ENCODE measurements at regions not wholly inside any gene's neighbourhood (a gene's known extent, or its start where the extent isn't known, plus 50 kb on each side); places are given as distances from the start of the nearest gene placed in this dataset.

DNA sequence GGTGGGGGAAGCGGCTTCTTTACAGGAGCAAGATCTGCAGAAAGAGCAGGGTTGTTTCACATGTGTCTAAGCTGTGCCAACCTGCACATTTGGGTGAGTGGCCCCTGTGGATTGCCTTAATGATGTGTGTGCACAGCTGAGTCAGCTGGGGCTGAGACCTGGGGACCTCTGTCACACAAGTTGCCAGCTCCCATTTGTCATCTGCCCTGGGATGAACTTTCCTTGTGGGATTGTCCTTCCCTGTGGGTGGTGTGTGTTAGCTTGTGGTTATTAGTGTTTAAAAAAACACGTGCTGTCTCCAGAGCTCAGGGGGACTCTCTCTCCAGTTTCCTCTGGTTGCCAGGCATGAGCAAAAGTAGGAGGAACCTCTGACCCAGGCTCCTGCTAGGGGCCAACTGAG, 400.5 kb upstream of the CCL2 start:
- DNase-seq, result no peak
- intact Hi-C loops (cut with DNase I), result no loop called here
- TF ChIP-seq, protein P1, sequence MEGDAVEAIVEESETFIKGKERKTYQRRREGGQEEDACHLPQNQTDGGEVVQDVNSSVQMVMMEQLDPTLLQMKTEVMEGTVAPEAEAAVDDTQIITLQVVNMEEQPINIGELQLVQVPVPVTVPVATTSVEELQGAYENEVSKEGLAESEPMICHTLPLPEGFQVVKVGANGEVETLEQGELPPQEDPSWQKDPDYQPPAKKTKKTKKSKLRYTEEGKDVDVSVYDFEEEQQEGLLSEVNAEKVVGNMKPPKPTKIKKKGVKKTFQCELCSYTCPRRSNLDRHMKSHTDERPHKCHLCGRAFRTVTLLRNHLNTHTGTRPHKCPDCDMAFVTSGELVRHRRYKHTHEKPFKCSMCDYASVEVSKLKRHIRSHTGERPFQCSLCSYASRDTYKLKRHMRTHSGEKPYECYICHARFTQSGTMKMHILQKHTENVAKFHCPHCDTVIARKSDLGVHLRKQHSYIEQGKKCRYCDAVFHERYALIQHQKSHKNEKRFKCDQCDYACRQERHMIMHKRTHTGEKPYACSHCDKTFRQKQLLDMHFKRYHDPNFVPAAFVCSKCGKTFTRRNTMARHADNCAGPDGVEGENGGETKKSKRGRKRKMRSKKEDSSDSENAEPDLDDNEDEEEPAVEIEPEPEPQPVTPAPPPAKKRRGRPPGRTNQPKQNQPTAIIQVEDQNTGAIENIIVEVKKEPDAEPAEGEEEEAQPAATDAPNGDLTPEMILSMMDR (IDR thresholded peaks at IDR 0.05), result no peak
- no peaks in the 10 kb centered on the region for H3K4me1 ChIP-seq
- WGBS, 2 donors, result 25 to 57% methylated on average over 2 of the region's 2 CpGs
- H3K27ac ChIP-seq, result no peak overlapping the region
- no peak overlapping the region for H3K4me3 ChIP-seq
- H3K27me3 ChIP-seq, result peaks cover 0 to 62% (median 0%) of the 10 kb centered on the region in 4 donors
- H3K36me3 ChIP-seq, result no peaks in the 10 kb centered on the region
- H3K9me3 ChIP-seq, result no peaks in the 10 kb centered on the region

DNA sequence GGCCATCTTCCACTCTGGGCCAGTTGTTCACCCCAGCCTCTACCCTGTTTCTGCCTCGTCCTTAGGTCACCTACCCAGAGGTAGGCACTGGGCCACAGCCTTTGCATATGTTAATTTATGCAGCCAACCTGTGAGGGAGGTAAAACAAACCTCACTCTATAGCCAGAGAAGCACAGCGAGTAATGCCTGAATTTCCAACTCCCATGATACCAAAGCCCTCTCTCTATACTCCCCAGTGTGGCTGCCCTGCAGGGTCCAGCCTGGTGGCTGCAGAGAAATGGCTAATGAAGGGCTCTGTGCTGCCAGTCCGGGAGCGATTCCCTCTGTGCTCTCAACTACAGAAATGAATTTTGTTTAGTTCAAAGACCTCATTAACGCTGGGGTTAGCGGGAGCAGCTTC, 397.0 kb upstream of the CCL2 start:
- Histone ChIP-seq H3K9me3 (no peaks in the 10 kb centered on the region), H3K36me3 (no peaks in the 10 kb centered on the region), H3K27me3 (peaks cover 0 to 83% (median 0%) of the 10 kb centered on the region in 4 donors), H3K27ac (no peak overlapping the region), H3K4me1 (no peaks in the 10 kb centered on the region), H3K4me3 (no peak overlapping the region)
- no peak for DNase-seq
- intact Hi-C loops (cut with DNase I), result no loop called here
- WGBS, 2 donors, result 30% methylated on average over 2 of the region's 6 CpGs
- TF ChIP-seq POLR2A (IDR thresholded peaks at IDR 0.05), result no peak

DNA sequence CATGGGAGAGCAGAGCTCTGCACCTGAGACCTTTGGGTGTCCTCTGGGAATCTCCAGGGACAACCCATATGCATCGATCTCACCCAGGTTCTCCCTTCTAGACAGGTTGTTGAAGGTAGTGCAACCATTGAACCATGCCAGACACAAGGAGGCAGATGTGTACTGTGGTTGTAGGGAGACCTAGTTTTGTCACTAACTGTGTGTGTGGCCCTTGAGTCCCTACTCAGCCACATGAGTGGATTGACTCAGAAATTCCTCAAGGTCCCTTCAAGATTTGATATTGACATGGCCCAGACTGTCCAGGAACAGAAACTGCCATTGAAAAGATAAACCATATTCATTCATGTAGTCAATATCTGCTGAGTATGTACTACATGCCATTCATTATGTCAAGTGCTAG, 396.4 kb upstream of the CCL2 start:
- Histone ChIP-seq H3K4me1 (no peaks in the 10 kb centered on the region), H3K4me3 (no peak overlapping the region), H3K36me3 (no peaks in the 10 kb centered on the region), H3K9me3 (no peaks in the 10 kb centered on the region), H3K27me3 (peaks cover 0 to 88% (median 0%) of the 10 kb centered on the region in 4 donors), H3K27ac (no peak overlapping the region)
- TF ChIP-seq POLR2A (IDR thresholded peaks at IDR 0.05), result no peak
- TF ChIP-seq, protein P1 (IDR thresholded peaks at IDR 0.05), result no peak
- intact Hi-C loops (cut with DNase I), result no loop called here
- no peak for DNase-seq
- 80% methylated on average over 1 of the region's 1 CpG; no CpG with 5 or more reads in 1 of the 2 donors for WGBS, 2 donors

DNA sequence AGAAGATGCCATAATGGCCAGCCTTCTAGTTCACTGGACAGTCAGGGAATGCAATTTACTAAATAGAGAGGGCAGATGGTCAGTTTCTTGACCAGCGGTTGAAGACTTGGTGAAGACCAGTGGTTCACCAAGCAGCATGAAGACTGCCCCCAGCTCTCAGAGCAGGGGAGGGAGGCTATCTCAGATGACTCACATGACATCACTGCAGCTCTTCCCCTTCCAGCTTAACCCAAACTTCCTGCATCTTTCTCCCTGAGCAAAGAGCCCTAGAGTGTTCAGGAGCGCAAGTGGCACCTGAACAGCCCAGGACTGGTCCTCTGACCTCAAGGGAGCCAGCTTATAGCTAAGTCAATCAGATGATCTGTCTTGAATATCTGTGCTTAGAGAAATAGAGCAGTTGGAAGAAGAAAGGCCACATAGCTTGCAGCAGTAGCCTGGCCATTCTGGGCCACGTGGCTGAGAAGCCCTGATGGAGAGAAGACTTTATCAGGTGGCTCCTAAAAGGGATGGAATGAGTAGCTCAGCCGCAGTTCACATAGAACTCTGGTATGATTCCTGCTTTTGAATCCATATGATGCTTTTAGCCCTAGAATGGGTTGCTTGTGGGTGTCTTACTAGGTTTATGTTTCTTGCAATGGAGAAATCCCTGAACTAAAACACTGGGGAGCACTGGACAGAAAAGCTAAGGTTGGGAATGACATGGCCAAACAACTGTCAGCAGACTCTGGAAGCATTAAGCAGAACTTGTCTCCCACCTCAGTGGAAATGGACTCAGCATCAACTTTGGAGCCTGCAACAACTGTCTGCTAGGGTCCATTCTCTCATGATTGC, 392.1 kb upstream of the CCL2 start:
- no peaks in the 10 kb centered on the region for H3K4me1 ChIP-seq
- no peak for TF ChIP-seq POLR2A (IDR thresholded peaks at IDR 0.05)
- TF ChIP-seq, protein P1 (IDR thresholded peaks at IDR 0.05), result no peak
- DNase-seq, result no peak
- H3K9me3 ChIP-seq, result no peaks in the 10 kb centered on the region
- peaks cover 0 to 69% (median 0%) of the 10 kb centered on the region in 4 donors for H3K27me3 ChIP-seq
- H3K4me3 ChIP-seq, result no peak overlapping the region
- intact Hi-C loops (cut with DNase I), result no loop called here
- WGBS, 2 donors, result 62 to 70% methylated on average over 3 to 4 of the region's 4 CpGs
- H3K36me3 ChIP-seq, result no peaks in the 10 kb centered on the region
- H3K27ac ChIP-seq, result no peak overlapping the region

DNA sequence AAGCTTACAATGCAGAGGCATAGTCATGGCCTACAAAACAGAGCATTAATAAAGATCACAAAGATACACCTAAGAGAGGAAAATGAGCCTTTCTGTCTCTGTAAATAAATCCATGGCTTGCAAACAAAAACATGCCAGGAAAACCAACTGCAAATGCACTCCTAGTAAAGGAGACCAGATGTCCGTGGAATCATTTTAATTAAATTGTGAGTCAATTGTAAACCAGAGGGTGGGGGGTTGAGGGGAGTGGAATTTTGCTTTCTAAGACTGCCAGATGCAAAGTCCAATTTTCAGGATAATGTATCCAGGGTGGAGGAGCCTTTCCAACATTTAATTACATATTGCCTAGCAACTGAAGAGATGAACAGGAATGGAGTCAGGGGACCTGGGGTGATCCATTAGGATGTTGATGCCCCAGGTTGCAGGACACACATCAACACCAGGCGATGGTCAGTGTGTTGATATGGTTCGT, 390.3 kb upstream of the CCL2 start:
- Histone ChIP-seq H3K27me3 (peaks cover 0 to 62% (median 0%) of the 10 kb centered on the region in 4 donors), H3K4me1 (no peaks in the 10 kb centered on the region), H3K9me3 (no peaks in the 10 kb centered on the region), H3K4me3 (no peak overlapping the region), H3K27ac (no peak overlapping the region), H3K36me3 (no peaks in the 10 kb centered on the region)
- no peak for TF ChIP-seq POLR2A (IDR thresholded peaks at IDR 0.05)
- TF ChIP-seq, protein P1 (IDR thresholded peaks at IDR 0.05), result no peak
- no peak for DNase-seq
- intact Hi-C loops (cut with DNase I), result no loop called here
- 59 to 65% methylated on average over 3 of the region's 3 CpGs for WGBS, 2 donors

Measured in esophagus squamous epithelium (tissue), 5 donors.